Fibroblast of the aortic adventitia (primary cell): ENCODE measurements at regions not wholly inside any gene's neighbourhood (a gene's known extent, or its start where the extent isn't known, plus 50 kb on each side); places are given as distances from the start of the nearest gene placed in this dataset.

Experiments
- DNase-seq: peaks from one replicate; pipeline ENCODE4 v3.0.0-alpha.2; 2010; ENCODE audit warnings: low read depth
- H3K4me3 ChIP-seq: 2 replicates; pipeline ENCODE4 v1.5.1; 2011; ENCODE audit warnings: low read depth, mild to moderate bottlenecking, control low read depth, low read length, moderate library complexity
- TF ChIP-seq, protein P1 (sequence below): IDR thresholded peaks from 2 replicates; pipeline ENCODE4 v1.5.1; 2011; ENCODE audit warnings: mild to moderate bottlenecking, low read length, control low read depth, inconsistent platforms; ENCODE audit not compliant: insufficient read depth

DNA sequence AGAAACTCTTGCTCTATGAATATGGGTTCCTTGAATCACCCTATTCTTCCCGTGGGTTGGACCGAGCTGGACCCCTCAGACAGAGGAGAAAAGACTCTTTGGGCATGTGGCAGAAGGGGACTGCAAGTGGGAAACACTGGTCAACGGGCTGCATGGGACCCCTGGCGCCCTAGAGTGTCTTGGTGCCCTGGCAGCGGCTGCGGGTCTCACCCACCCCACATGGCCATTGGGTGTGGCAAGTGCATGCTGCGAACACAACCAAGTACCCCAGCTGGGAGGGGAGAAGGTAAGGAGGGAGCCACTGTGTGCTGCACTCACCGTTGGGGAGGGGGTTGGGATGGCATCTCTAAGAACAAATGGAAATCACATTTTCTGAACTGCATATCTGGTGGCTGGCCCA is 438.8 kb upstream of the EYS start:
- no peak for DNase-seq
- TF ChIP-seq, protein P1, sequence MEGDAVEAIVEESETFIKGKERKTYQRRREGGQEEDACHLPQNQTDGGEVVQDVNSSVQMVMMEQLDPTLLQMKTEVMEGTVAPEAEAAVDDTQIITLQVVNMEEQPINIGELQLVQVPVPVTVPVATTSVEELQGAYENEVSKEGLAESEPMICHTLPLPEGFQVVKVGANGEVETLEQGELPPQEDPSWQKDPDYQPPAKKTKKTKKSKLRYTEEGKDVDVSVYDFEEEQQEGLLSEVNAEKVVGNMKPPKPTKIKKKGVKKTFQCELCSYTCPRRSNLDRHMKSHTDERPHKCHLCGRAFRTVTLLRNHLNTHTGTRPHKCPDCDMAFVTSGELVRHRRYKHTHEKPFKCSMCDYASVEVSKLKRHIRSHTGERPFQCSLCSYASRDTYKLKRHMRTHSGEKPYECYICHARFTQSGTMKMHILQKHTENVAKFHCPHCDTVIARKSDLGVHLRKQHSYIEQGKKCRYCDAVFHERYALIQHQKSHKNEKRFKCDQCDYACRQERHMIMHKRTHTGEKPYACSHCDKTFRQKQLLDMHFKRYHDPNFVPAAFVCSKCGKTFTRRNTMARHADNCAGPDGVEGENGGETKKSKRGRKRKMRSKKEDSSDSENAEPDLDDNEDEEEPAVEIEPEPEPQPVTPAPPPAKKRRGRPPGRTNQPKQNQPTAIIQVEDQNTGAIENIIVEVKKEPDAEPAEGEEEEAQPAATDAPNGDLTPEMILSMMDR: no peak
- no peak overlapping the region for H3K4me3 ChIP-seq

DNA sequence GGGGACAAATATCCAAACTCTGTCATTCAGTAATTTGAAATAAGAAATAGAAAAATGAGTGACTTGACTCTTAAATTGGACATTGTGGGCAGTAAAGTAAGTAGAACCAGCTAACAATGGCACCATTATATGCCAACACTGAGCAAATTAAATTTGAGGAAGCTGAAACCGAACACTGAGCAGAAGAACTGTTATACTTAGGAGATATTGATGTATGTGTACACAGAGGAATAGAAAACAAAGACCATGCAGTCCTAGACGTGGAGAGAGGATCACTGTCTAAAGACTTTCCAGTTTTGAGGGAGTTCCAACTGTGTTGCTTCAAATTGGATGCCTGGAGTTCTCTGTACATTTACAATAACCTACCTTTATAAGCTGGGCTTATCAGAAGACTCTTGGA is 427.0 kb upstream of the EYS start:
- TF ChIP-seq, protein P1: no peak
- no peak for DNase-seq

DNA sequence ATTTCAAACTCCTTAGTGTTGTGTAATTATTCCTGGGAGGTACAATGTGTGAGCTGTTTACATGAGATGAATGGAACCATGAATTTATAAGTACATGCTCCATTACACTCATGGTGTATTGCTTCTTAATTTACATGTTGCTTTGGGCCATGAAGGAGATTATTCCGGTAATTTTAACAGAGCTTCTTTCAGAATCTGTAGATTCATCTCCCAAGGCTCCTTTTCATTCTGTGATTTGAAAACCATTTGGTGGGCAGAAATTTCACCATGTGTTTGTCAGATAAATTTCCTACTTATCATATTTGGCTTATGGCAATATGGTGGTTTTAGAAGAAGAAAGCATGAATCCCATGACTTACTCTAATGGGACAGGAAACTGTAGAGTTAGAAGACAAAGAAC is 421.6 kb upstream of the EYS start:
- H3K4me3 ChIP-seq: no peak overlapping the region
- TF ChIP-seq, protein P1: no peak
- DNase-seq: no peak

More for the DNA sequence above, 427.0 kb upstream of the EYS start:
- no peak overlapping the region for H3K4me3 ChIP-seq

DNA sequence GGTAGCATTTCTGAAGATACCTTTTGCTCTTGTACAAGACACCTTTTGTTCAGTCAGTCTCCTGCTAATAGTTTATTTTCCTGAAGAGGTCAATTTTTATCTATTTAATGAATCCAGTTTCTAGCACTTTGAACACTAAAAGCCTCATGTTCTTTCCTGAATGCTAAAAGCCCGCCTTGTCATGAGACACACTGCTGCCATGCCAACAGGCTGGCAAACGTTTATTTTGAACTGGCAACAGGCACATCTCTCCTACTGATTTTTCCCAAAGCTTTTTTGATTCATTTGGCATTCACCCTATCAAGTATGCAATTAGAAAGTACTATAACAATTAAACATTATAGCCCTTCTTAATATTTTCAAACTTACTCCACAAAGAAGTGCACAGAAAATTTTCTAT is 421.2 kb upstream of the EYS start:
- no peak for DNase-seq
- TF ChIP-seq, protein P1: no peak
- H3K4me3 ChIP-seq: no peak overlapping the region

DNA sequence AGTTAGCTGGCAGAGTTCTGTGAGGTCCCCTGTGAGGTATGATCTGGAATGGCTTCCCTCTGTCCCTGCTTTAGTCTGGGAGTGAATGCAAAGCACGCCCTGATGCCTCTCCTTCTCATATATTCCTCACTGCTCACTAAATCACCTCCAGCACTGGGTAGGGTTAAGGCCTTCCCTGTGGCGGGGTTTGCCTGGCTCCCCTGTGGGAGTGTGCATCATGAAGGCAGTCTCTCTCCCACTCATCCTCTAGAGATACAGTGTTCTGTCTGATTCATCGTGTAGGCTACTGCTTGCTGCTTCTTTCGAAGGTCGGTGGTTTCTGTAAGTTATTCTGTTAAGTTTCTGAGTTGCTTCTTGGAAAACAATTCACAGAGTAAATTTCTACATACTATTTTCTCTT is 420.0 kb upstream of the EYS start:
- no peak for DNase-seq
- no peak overlapping the region for H3K4me3 ChIP-seq
- TF ChIP-seq, protein P1: no peak

DNA sequence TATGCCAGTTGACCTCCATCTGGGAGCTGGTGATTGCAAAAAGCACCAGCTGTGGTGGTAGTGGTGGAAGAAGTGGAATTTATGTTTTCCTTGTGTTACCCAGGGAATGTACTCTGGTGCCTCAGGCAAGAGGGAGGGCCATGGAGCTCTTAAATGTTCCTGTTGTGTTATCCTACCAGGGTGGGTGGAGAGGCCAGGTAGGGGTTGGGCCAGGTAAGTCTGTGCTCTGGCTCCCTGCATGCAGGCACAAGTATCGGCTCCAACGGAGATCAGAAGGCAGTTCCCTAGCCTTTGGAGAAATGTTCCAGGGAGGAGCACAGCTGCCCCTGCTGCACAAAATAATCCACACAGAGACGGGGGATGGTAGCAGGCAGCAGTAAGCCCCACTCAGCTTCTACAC is 419.3 kb upstream of the EYS start:
- DNase-seq: no peak
- TF ChIP-seq, protein P1: no peak
- no peak overlapping the region for H3K4me3 ChIP-seq

DNA sequence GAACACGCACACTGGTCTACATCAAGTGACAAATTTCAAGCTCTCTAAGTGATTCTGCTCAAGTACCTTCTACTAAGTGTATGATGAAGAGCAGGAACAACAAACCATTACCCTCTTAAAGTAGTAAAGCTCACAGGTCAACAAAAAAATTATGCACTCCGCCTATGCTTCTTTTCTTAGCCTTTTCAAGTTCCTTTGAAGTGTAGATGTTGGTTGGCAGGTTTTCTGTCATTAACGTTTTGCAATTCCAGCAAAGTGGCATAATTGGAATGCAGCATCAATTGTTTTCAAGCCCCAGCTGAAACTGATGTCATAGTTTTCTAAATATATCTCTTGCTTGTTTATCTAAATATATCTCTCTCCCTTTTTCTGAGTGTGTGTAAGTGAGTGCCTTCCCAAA is 396.9 kb upstream of the EYS start:
- H3K4me3 ChIP-seq: no peak overlapping the region
- DNase-seq: no peak
- TF ChIP-seq, protein P1: no peak
